Neural cell (in vitro differentiated cells): ENCODE measurements at regions not wholly inside any gene's neighbourhood (a gene's known extent, or its start where the extent isn't known, plus 50 kb on each side); places are given as distances from the start of the nearest gene placed in this dataset.

Source experiments
- H2AFZ ChIP-seq: fragments of 200-600, 300-800 bp; sonication (generic), shearing (Covaris generic); 2 replicates; pipeline ENCODE4 v1.6.0; 2014; ENCODE audit warnings: low read depth, mild to moderate bottlenecking, antibody characterized with exemption, low read length, moderate library complexity
- H3F3A ChIP-seq: fragments of 200-600 bp; shearing (Covaris generic); 2 replicates; pipeline ENCODE4 v1.6.1; 2016; ENCODE audit warnings: mild to moderate bottlenecking, moderate library complexity, mixed read lengths, antibody characterized with exemption, low read length; ENCODE audit not compliant: insufficient read depth, poor library complexity, severe bottlenecking
- H3K27ac ChIP-seq: fragments of 200-600, 300-800 bp; sonication (generic), shearing (Covaris generic); 2 replicates; pipeline ENCODE4 v1.5.1; 2014; ENCODE audit warnings: mild to moderate bottlenecking, low read length, moderate library complexity
- H3K27me3 ChIP-seq: fragments of 300-800, 200-600 bp; sonication (generic), shearing (Covaris generic); 2 replicates; pipeline ENCODE4 v1.6.0; 2014; ENCODE audit warnings: mild to moderate bottlenecking, low read depth, low read length, moderate library complexity; ENCODE audit not compliant: insufficient read depth
- H3K36me3 ChIP-seq: fragments of 300-800, 200-600 bp; sonication (generic), shearing (Covaris generic); 2 replicates; pipeline ENCODE4 v1.5.1; 2014; ENCODE audit warnings: mild to moderate bottlenecking, antibody characterized with exemption, low read length, moderate library complexity; ENCODE audit not compliant: insufficient read depth
- H3K4me2 ChIP-seq: fragments of 300-800, 200-600 bp; sonication (generic), shearing (Covaris generic); 2 replicates; pipeline ENCODE4 v1.6.0; 2014; ENCODE audit warnings: mild to moderate bottlenecking, low read length
- H3K4me3 ChIP-seq: fragments of 300-800, 200-600 bp; sonication (generic), shearing (Covaris generic); 2 replicates; pipeline ENCODE4 v1.5.1; 2014; ENCODE audit warnings: mild to moderate bottlenecking, low read length, moderate library complexity
- H3K79me2 ChIP-seq: fragments of 200-600 bp; shearing (Covaris generic); replicated peaks from 2 replicates; pipeline ENCODE4 v1.6.0; 2014; ENCODE audit warnings: mild to moderate bottlenecking, low read length, moderate library complexity; ENCODE audit not compliant: insufficient read depth
- H3K9ac ChIP-seq: fragments of 300-800, 200-600 bp; sonication (generic), shearing (Covaris generic); 2 replicates; pipeline ENCODE4 v1.6.1; 2016; ENCODE audit warnings: mild to moderate bottlenecking, low read length, mixed read lengths
- H3K9me2 ChIP-seq: fragments of 200-600 bp; shearing (Covaris generic); 2 replicates; pipeline ENCODE4 v1.6.1; 2016; ENCODE audit warnings: mild to moderate bottlenecking, low read length, mixed read lengths; ENCODE audit not compliant: insufficient read depth
- H3K9me3 ChIP-seq: fragments of 200-600, 300-800 bp; sonication (generic), shearing (Covaris generic); 2 replicates; pipeline ENCODE4 v1.6.1; 2016; ENCODE audit warnings: mild to moderate bottlenecking, mixed run types, low read length, moderate library complexity, mixed read lengths
- H4K20me1 ChIP-seq: fragments of 200-600 bp; shearing (Covaris generic); 2 replicates; pipeline ENCODE4 v1.6.1; 2016; ENCODE audit warnings: mild to moderate bottlenecking, mixed run types; ENCODE audit not compliant: insufficient read depth
- CTCF ChIP-seq: fragments of 450-650 bp; IDR thresholded peaks from 2 replicates; pipeline ENCODE4 v1.5.1; 2014; ENCODE audit warnings: antibody characterized with exemption, mild to moderate bottlenecking, moderate library complexity; ENCODE audit not compliant: poor library complexity, severe bottlenecking
- EP300 ChIP-seq: fragments of 450-650 bp; conservative IDR thresholded peaks from 2 replicates; pipeline ENCODE4 v1.6.1; 2014; ENCODE audit warnings: antibody characterized with exemption, mild to moderate bottlenecking, moderate library complexity; ENCODE audit not compliant: poor library complexity, severe bottlenecking
- EZH2 ChIP-seq: fragments of 200-600, 300-800 bp; shearing (Covaris generic), sonication (generic); IDR thresholded peaks from 2 replicates; pipeline ENCODE4 v1.6.1; 2014; ENCODE audit warnings: antibody characterized with exemption, low read length, borderline replicate concordance, mild to moderate bottlenecking; ENCODE audit not compliant: insufficient read depth, poor library complexity, severe bottlenecking
- MXI1 ChIP-seq: fragments of 450-650 bp; conservative IDR thresholded peaks from 2 replicates; pipeline ENCODE4 v1.6.1; 2014; ENCODE audit warnings: antibody characterized with exemption, mild to moderate bottlenecking; ENCODE audit not compliant: poor library complexity, severe bottlenecking
- POLR2AphosphoS5 ChIP-seq: IDR thresholded peaks from 2 replicates; pipeline ENCODE4 v1.6.1; 2012
- SMC3 ChIP-seq: fragments of 450-650 bp; conservative IDR thresholded peaks from 2 replicates; pipeline ENCODE4 v1.6.1; 2014; ENCODE audit warnings: antibody characterized with exemption, mild to moderate bottlenecking, moderate library complexity; ENCODE audit not compliant: poor library complexity

- Histone ChIP-seq H3K27me3 (no peaks in the 10 kb centered on the region), H3K4me3 (no peak overlapping the region), H3F3A (no peaks in the 10 kb centered on the region), H3K9ac (no peak overlapping the region), H4K20me1 (no peaks in the 10 kb centered on the region), H3K9me3 (no peaks in the 10 kb centered on the region), H3K9me2 (no peaks in the 10 kb centered on the region), H2AFZ (no peak overlapping the region), H3K36me3 (no peaks in the 10 kb centered on the region), H3K27ac (no peak overlapping the region), H3K4me2 (no peak overlapping the region), H3K79me2 (no peaks in the 10 kb centered on the region)
- TF ChIP-seq CTCF: no peak
- TF ChIP-seq EP300: no peak
- TF ChIP-seq EZH2: no peak
- TF ChIP-seq MXI1: no peak
- no peak for TF ChIP-seq SMC3
- TF ChIP-seq POLR2AphosphoS5: no peak
Observed at GRCh38 chr14:55523321-55523720, 56.7 kb upstream of the KTN1 start.
